ENCODE measurements at regions not wholly inside any gene's neighbourhood (a gene's known extent, or its start where the extent isn't known, plus 50 kb on each side); places are given as distances from the start of the nearest gene placed in this dataset.

DNA sequence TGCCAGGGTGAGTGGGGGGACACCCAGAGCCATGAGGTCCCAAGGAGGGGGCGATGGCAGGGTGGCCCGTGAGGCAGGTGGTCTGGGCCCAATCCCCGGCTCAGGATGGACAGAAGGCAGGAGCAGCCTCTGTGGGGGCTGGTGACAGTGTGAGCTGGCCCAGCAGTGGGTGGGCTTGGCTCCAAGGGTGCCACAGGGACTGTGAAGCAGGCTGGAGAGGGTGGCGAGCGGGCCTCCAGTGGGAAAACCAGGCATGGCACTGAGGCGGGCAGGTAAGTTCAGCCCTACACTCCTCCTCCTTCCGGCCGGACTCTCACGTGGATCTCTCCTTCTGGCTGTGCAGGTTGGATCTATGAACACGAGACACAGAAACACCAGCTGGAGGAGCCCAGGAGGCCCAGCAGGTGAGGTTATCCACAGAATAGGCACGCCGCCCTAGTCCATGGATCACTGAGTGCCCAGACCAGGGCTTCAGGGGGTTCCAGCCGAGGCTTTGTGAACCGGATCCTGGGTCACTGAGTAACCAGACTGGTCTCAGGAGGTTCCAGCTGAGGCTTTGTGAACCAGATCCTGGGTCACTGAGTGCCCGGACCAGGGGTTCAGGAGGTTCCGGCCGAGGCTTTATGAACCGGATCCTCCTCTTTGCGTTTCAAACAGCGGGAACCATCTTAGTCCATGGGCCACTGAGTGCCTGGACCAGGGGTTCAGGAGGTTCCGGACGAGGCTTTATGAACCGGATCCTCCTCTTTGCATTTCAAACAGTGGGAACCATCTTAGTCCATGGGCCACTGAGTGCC, 76.4 kb upstream of the BHLHE23 start:
- TF ChIP-seq POLR2A (IDR thresholded peaks at IDR 0.05; ENCODE audit: low read length) (no peak), EP300 (IDR thresholded peaks at IDR 0.05) (no peak), RCOR1 (IDR thresholded peaks at IDR 0.05; ENCODE audit: low read depth, low read length) (no peak), POLR2AphosphoS2 (conservative IDR thresholded peaks at IDR 0.05; ENCODE audit: low read length) (no peak), SREBF2 (IDR thresholded peaks at IDR 0.05) (no peak), RAD21 (conservative IDR thresholded peaks at IDR 0.05 in 1 of 2, IDR thresholded peaks at IDR 0.05 in 1 of 2) (no peak)
- TF ChIP-seq, protein P1, sequence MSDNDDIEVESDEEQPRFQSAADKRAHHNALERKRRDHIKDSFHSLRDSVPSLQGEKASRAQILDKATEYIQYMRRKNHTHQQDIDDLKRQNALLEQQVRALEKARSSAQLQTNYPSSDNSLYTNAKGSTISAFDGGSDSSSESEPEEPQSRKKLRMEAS (IDR thresholded peaks at IDR 0.05) = no peak
- TF ChIP-seq, protein P2, sequence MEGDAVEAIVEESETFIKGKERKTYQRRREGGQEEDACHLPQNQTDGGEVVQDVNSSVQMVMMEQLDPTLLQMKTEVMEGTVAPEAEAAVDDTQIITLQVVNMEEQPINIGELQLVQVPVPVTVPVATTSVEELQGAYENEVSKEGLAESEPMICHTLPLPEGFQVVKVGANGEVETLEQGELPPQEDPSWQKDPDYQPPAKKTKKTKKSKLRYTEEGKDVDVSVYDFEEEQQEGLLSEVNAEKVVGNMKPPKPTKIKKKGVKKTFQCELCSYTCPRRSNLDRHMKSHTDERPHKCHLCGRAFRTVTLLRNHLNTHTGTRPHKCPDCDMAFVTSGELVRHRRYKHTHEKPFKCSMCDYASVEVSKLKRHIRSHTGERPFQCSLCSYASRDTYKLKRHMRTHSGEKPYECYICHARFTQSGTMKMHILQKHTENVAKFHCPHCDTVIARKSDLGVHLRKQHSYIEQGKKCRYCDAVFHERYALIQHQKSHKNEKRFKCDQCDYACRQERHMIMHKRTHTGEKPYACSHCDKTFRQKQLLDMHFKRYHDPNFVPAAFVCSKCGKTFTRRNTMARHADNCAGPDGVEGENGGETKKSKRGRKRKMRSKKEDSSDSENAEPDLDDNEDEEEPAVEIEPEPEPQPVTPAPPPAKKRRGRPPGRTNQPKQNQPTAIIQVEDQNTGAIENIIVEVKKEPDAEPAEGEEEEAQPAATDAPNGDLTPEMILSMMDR (IDR thresholded peaks at IDR 0.05) = no peak
